Loucy (cell line): ENCODE measurements at regions not wholly inside any gene's neighbourhood (a gene's known extent, or its start where the extent isn't known, plus 50 kb on each side); places are given as distances from the start of the nearest gene placed in this dataset.

Experiments
- CTCF ChIP-seq: fragments of 200-600 bp; sonication (generic); conservative IDR thresholded peaks from 2 replicates; pipeline ENCODE4 v1.5.1; 2014; ENCODE audit warnings: mild to moderate bottlenecking, antibody characterized with exemption, low read length
- EZH2phosphoT487 ChIP-seq: fragments of 200-600 bp; IDR thresholded peaks from 2 replicates; pipeline ENCODE4 v1.6.1; 2018; ENCODE audit warnings: antibody characterized with exemption, mild to moderate bottlenecking, moderate library complexity, borderline replicate concordance

DNA sequence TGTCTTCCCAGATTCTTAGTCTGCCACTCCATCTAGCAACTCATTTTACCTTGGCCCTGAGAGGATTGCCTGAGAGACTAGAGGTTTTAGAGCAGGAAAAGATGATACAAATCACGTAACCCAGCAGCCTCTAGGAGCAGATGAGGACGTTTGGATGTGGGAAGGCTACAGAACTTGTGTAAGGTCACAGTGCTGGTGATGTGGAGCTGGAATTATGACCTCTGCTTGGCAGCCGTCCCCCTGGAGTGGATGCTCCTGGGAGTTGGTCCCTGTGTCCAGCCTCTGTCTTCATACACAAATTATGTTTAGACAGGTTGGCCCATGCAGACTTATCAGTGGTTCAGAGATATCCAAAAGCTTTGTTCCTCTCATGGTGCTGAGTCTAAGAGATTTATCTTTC, 499.0 kb downstream of the EBF1 start:
- TF ChIP-seq CTCF = no peak
- TF ChIP-seq EZH2phosphoT487 = no peak
